ENCODE measurements at regions not wholly inside any gene's neighbourhood (a gene's known extent, or its start where the extent isn't known, plus 50 kb on each side); places are given as distances from the start of the nearest gene placed in this dataset.

GRCh38 chr5:25453500-25453899 lies 808.7 kb upstream of the CDH10 start:
- ChIA-PET POLR2A (no interaction called here), CTCF (no interaction called here)
- no peaks in the 10 kb centered on the region for H3K36me3 ChIP-seq (ENCODE audit: insufficient read depth, low read length)
- Mint-ChIP-seq H3K27ac (no peak overlapping the region), H3K36me3 (ENCODE audit: low read depth) (no peaks in the 10 kb centered on the region), H3K4me1 (ENCODE audit: low read depth) (no peaks in the 10 kb centered on the region), H3K9me3 (peaks cover 14% of the 10 kb centered on the region), H3K27me3 (no peaks in the 10 kb centered on the region), H3K4me3 (no peak overlapping the region)
- no peak for TF ChIP-seq CTCF (IDR thresholded peaks at IDR 0.05)
- peaks cover 0 to 5% of the 10 kb centered on the region in 2 experiments for H3K9me3 ChIP-seq (ENCODE audit: control insufficient read depth in 1 of 2, insufficient read depth in 1 of 2, low read length in 2 of 2)
- H3K27ac ChIP-seq (ENCODE audit: low read depth in 1 of 2, low read length in 2 of 2) = no peak overlapping the region
- ATAC-seq (ENCODE audit: poor library complexity) (no peak), DNase-seq (no peak)
- intact Hi-C loops (cut with DNase I, micrococcal nuclease) = no loop called here
- no peak overlapping the region for H3K4me3 ChIP-seq (ENCODE audit: low read length)
- no peaks in the 10 kb centered on the region for H3K27me3 ChIP-seq (ENCODE audit: control insufficient read depth in 1 of 2, insufficient read depth in 2 of 2, low read length in 2 of 2)
- no peaks in the 10 kb centered on the region for H3K4me1 ChIP-seq (ENCODE audit: insufficient read depth, low read length)

- Mint-ChIP-seq H3K36me3 (ENCODE audit: low read depth) (no peaks in the 10 kb centered on the region), H3K27me3 (no peaks in the 10 kb centered on the region), H3K27ac (no peak overlapping the region), H3K9me3 (peaks cover 12% of the 10 kb centered on the region), H3K4me3 (no peak overlapping the region), H3K4me1 (ENCODE audit: low read depth) (no peaks in the 10 kb centered on the region)
- no peaks in the 10 kb centered on the region for H3K36me3 ChIP-seq (ENCODE audit: insufficient read depth, low read length)
- no peaks in the 10 kb centered on the region for H3K4me1 ChIP-seq (ENCODE audit: insufficient read depth, low read length)
- DNase-seq = no peak
- TF ChIP-seq CTCF (IDR thresholded peaks at IDR 0.05) = no peak
- no peak overlapping the region for H3K27ac ChIP-seq (ENCODE audit: low read depth in 1 of 2, low read length in 2 of 2)
- intact Hi-C loops (cut with DNase I, micrococcal nuclease) = no loop called here
- no peak for ATAC-seq (ENCODE audit: poor library complexity)
- no peaks in the 10 kb centered on the region for H3K27me3 ChIP-seq (ENCODE audit: control insufficient read depth in 1 of 2, insufficient read depth in 2 of 2, low read length in 2 of 2)
- no peak overlapping the region for H3K4me3 ChIP-seq (ENCODE audit: low read length)
- CTCF ChIA-PET = no interaction called here
- POLR2A ChIA-PET = no interaction called here
- peaks cover 0 to 8% of the 10 kb centered on the region in 2 experiments for H3K9me3 ChIP-seq (ENCODE audit: control insufficient read depth in 1 of 2, insufficient read depth in 1 of 2, low read length in 2 of 2)
Measured at GRCh38 chr5:25451294-25451693, 806.5 kb upstream of the CDH10 start.

GRCh38 chr5:25448646-25449045 lies 803.9 kb upstream of the CDH10 start:
- ChIA-PET POLR2A (no interaction called here), CTCF (no interaction called here)
- Histone ChIP-seq H3K27ac (ENCODE audit: low read depth in 1 of 2, low read length in 2 of 2) (no peak overlapping the region), H3K9me3 (ENCODE audit: control insufficient read depth in 1 of 2, insufficient read depth in 1 of 2, low read length in 2 of 2) (peaks cover 0 to 8% of the 10 kb centered on the region in 2 experiments), H3K36me3 (ENCODE audit: insufficient read depth, low read length) (no peaks in the 10 kb centered on the region), H3K4me3 (ENCODE audit: low read length) (no peak overlapping the region), H3K4me1 (ENCODE audit: insufficient read depth, low read length) (no peaks in the 10 kb centered on the region), H3K27me3 (ENCODE audit: control insufficient read depth in 1 of 2, insufficient read depth in 2 of 2, low read length in 2 of 2) (no peaks in the 10 kb centered on the region)
- H3K4me1 Mint-ChIP-seq (ENCODE audit: low read depth) = no peaks in the 10 kb centered on the region
- ATAC-seq (ENCODE audit: poor library complexity) (no peak), DNase-seq (no peak)
- intact Hi-C loops (cut with DNase I, micrococcal nuclease) = no loop called here
- no peak for TF ChIP-seq CTCF (IDR thresholded peaks at IDR 0.05)
- H3K4me3 Mint-ChIP-seq = no peak overlapping the region
- no peaks in the 10 kb centered on the region for H3K36me3 Mint-ChIP-seq (ENCODE audit: low read depth)
- H3K27ac Mint-ChIP-seq = no peak overlapping the region
- peaks cover 9% of the 10 kb centered on the region for H3K9me3 Mint-ChIP-seq
- no peaks in the 10 kb centered on the region for H3K27me3 Mint-ChIP-seq

Measured in CD4-positive, alpha-beta T cell (primary cell).